NB4 (cell line): ENCODE measurements at regions not wholly inside any gene's neighbourhood (a gene's known extent, or its start where the extent isn't known, plus 50 kb on each side); places are given as distances from the start of the nearest gene placed in this dataset.
"Not testable (repeated sequence)": the region's sequence is repeated elsewhere in the genome, so short reads cannot be mapped to it uniquely, and the experiment has no call there.

Experiments used
- DNase-seq: peaks from one replicate; pipeline ENCODE4 v3.0.0; 2010; ENCODE audit warnings: low read depth
- H3K4me3 ChIP-seq: one replicate; pipeline ENCODE4 v1.5.1; 2011; ENCODE audit warnings: mild to moderate bottlenecking, low read depth, low read length, moderate library complexity
- MAX ChIP-seq: IDR thresholded peaks from 2 replicates; pipeline ENCODE4 v1.6.1; 2011; ENCODE audit warnings: low read depth, low read length
- MYC ChIP-seq: IDR thresholded peaks from 2 replicates; pipeline ENCODE4 v1.6.1; 2011; ENCODE audit warnings: low read depth, low read length
- POLR2A ChIP-seq: IDR thresholded peaks from 2 replicates; pipeline ENCODE4 v1.6.1; 2011; ENCODE audit warnings: mild to moderate bottlenecking; ENCODE audit not compliant: insufficient read length; ENCODE audit errors: extremely low read depth
- TF ChIP-seq, protein P1 (sequence below): IDR thresholded peaks from one replicate; pipeline ENCODE4 v1.5.1; 2012; ENCODE audit warnings: low read depth, low read length

- no peak for DNase-seq
- no peak overlapping the region for H3K4me3 ChIP-seq
- no peak for TF ChIP-seq POLR2A
- TF ChIP-seq MYC: no peak
- TF ChIP-seq, protein P1, sequence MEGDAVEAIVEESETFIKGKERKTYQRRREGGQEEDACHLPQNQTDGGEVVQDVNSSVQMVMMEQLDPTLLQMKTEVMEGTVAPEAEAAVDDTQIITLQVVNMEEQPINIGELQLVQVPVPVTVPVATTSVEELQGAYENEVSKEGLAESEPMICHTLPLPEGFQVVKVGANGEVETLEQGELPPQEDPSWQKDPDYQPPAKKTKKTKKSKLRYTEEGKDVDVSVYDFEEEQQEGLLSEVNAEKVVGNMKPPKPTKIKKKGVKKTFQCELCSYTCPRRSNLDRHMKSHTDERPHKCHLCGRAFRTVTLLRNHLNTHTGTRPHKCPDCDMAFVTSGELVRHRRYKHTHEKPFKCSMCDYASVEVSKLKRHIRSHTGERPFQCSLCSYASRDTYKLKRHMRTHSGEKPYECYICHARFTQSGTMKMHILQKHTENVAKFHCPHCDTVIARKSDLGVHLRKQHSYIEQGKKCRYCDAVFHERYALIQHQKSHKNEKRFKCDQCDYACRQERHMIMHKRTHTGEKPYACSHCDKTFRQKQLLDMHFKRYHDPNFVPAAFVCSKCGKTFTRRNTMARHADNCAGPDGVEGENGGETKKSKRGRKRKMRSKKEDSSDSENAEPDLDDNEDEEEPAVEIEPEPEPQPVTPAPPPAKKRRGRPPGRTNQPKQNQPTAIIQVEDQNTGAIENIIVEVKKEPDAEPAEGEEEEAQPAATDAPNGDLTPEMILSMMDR: no peak
- TF ChIP-seq MAX: no peak
Measured at GRCh38 chr5:154676508-154676907, 78.7 kb upstream of the LARP1 start.

DNA sequence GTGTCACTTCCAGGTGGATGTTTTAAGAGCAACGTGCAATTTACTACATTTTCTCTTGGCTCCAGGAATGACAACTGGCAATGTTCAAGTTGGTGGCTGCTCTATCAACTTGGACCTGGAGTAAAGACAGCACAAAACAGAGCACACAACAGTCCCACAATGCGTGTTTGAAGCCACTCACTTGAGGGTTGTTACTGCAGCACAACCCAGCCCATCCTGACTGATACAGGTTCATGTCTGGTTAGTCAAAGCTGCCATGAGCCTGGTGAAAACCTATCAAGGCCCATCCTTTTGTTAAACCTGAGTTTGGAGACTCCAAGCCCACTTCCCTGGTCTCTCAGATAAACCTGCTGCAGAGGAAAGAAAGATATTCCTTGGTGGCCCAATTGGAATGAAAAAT lies 81.1 kb upstream of the LARP1 start:
- TF ChIP-seq MYC (no peak), POLR2A (no peak), MAX (no peak)
- no peak for DNase-seq

GRCh38 chr5:154673506-154673905 lies 81.7 kb upstream of the LARP1 start:
- TF ChIP-seq MAX (no peak), MYC (no peak), POLR2A (no peak)
- TF ChIP-seq, protein P1: no peak
- DNase-seq: no peak
- H3K4me3 ChIP-seq: no peak overlapping the region

More for the DNA sequence above, 81.1 kb upstream of the LARP1 start:
- H3K4me3 ChIP-seq: no peak overlapping the region

DNA sequence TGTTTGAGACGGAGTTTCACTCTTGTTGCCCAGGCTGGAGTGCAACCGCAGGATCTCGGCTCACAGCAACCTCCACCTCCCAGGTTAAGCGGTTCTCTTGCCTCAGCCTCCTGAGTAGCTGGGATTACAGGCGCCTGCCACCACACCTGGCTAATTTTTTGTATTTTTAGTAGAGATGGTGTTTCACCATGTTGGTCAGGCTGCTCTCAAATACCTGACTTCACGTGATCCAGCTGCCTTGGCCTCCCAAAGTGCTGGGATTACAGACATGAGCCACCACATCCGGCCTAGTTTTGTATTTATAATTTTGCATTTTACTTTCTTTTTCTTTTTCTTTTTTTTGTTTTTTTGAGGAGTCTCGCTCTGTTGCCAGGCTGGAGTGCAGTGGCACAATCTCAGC lies 85.3 kb upstream of the LARP1 start:
- not testable (repeated sequence) for DNase-seq, H3K4me3 ChIP-seq

- DNase-seq: no peak
- TF ChIP-seq MAX (no peak), MYC (no peak), POLR2A (no peak)
- TF ChIP-seq, protein P1: no peak
- no peak overlapping the region for H3K4me3 ChIP-seq
Measured at GRCh38 chr5:154669402-154669801, 85.8 kb upstream of the LARP1 start.

- TF ChIP-seq MAX: no peak
- no peak for TF ChIP-seq POLR2A
- no peak for TF ChIP-seq MYC
- TF ChIP-seq, protein P1: no peak
- no peak overlapping the region for H3K4me3 ChIP-seq
- no peak for DNase-seq
Measured at GRCh38 chr5:154664869-154665268, 90.3 kb upstream of the LARP1 start.

- no peak overlapping the region for H3K4me3 ChIP-seq
- TF ChIP-seq, protein P1: no peak
- no peak for TF ChIP-seq MYC
- no peak for TF ChIP-seq MAX
- no peak for TF ChIP-seq POLR2A
- DNase-seq: no peak
Measured at GRCh38 chr5:154663424-154663823, 91.8 kb upstream of the LARP1 start.
